OCI-LY7 (cell line): ENCODE measurements at regions not wholly inside any gene's neighbourhood (a gene's known extent, or its start where the extent isn't known, plus 50 kb on each side); places are given as distances from the start of the nearest gene placed in this dataset.

Experiments used
- BruUV-seq: library from RNA; stranded (reverse); fragments of 400-500 nt; replicated peaks from 2 replicates; lab custom pipeline; 2021; lab: Mats Ljungman, UMichigan
- CTCF ChIA-PET: fragments of 300-600 bp; sonication (Branson Sonifier 250); formaldehyde crosslinking; loops from one replicate; lab custom pipeline; 2022; ENCODE audit warnings: antibody characterized with exemption; ENCODE audit not compliant: unreplicated experiment; lab: Charles Lee
- POLR2A ChIA-PET: fragments of 300-600 bp; sonication (Branson Sonifier 250); formaldehyde crosslinking; loops from one replicate; lab custom pipeline; 2022; ENCODE audit warnings: antibody characterized with exemption; lab: Charles Lee
- DNase-seq: peaks from one replicate; pipeline ENCODE4 v3.0.0-alpha.2; 2015; ENCODE audit warnings: low spot score
- H2AFZ ChIP-seq: fragments of 200-600 bp; sonication (generic), shearing (Covaris generic); 2 replicates; pipeline ENCODE4 v1.6.1; 2014; ENCODE audit warnings: mild to moderate bottlenecking, antibody characterized with exemption, low read length, moderate library complexity
- H3K27ac ChIP-seq: fragments of 200-600 bp; sonication (generic); 2 replicates; pipeline ENCODE4 v1.5.1; 2014; ENCODE audit warnings: mixed run types, low read depth, mild to moderate bottlenecking, moderate library complexity, low read length, inconsistent platforms; ENCODE audit not compliant: poor library complexity, severe bottlenecking
- H3K36me3 ChIP-seq: fragments of 200-600 bp; sonication (generic); 2 replicates; pipeline ENCODE4 v1.6.1; 2014; ENCODE audit warnings: mild to moderate bottlenecking, antibody characterized with exemption, low read length, moderate library complexity, mixed read lengths; ENCODE audit not compliant: insufficient read depth
- H3K4me1 ChIP-seq: fragments of 200-600 bp; sonication (generic); 2 replicates; pipeline ENCODE4 v1.5.1; 2014; ENCODE audit warnings: mild to moderate bottlenecking, low read length; ENCODE audit not compliant: insufficient read depth, poor library complexity, severe bottlenecking
- H3K4me2 ChIP-seq: fragments of 200-600 bp; sonication (generic); 2 replicates; pipeline ENCODE4 v1.6.1; 2014; ENCODE audit warnings: mild to moderate bottlenecking, low read length
- H3K4me3 ChIP-seq: fragments of 200-600 bp; sonication (generic); 2 replicates; pipeline ENCODE4 v1.5.1; 2014; ENCODE audit warnings: mild to moderate bottlenecking, low read depth, low read length; ENCODE audit not compliant: poor library complexity, severe bottlenecking
- H3K79me2 ChIP-seq: fragments of 200-600 bp; sonication (generic); 2 replicates; pipeline ENCODE4 v1.6.1; 2016; ENCODE audit warnings: low read depth, mild to moderate bottlenecking, low read length, moderate library complexity, mixed read lengths; ENCODE audit not compliant: insufficient read depth
- H3K9me2 ChIP-seq: fragments of 200-600 bp; sonication (generic); 2 replicates; pipeline ENCODE4 v1.6.1; 2016; ENCODE audit warnings: mild to moderate bottlenecking, low read length, mixed read lengths; ENCODE audit not compliant: insufficient read depth
- H3K9me3 ChIP-seq: fragments of 200-600 bp; sonication (generic); 2 replicates; pipeline ENCODE4 v1.6.1; 2014; ENCODE audit warnings: mild to moderate bottlenecking, mixed run types, low read length, mixed read lengths
- H4K20me1 ChIP-seq: fragments of 200-600 bp; sonication (generic); 2 replicates; pipeline ENCODE4 v1.6.1; 2014; ENCODE audit warnings: mild to moderate bottlenecking, antibody characterized with exemption, low read length, moderate library complexity, mixed read lengths; ENCODE audit not compliant: insufficient read depth
- EZH2phosphoT487 ChIP-seq: fragments of 200-600 bp; sonication (generic); IDR thresholded peaks from 2 replicates; pipeline ENCODE4 v1.6.1; 2018; ENCODE audit warnings: low read depth, borderline replicate concordance, mild to moderate bottlenecking, mixed run types, antibody characterized with exemption, low read length, moderate library complexity, mixed read lengths
- intact Hi-C: fragments of 100-400 bp; cut with micrococcal nuclease; formaldehyde crosslinking; loops from one replicate; pipeline ENCODE4 v1.10.0; 2022; ENCODE audit not compliant: unreplicated experiment
- TF ChIP-seq, protein P1 (sequence below): fragments of 200-600 bp; sonication (generic); conservative IDR thresholded peaks from 2 replicates; pipeline ENCODE4 v1.5.1; 2014; ENCODE audit warnings: mild to moderate bottlenecking, antibody characterized with exemption, low read length, moderate library complexity, mixed read lengths

DNA sequence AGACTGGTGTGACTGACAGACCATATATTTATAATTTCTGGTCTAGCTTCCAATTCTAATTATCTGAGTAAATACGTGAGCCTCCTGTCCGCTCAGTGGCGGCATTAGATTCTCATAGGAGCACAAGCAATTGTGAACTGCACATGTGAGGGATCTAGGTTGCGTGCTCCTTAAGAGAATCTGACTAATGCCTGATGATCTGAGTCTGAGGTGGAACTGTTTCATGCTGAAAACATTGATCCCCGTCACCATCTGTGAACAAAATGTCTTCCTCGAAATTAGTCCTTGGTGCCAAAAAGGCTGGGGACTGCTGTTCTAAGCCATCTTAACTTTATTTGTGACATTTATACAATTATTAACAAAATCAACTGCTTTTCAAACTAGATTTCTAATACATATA is 164.7 kb upstream of the MEOX2 start:
- ChIA-PET CTCF (no interaction called here), POLR2A (no interaction called here)
- Histone ChIP-seq H3K36me3 (no peaks in the 10 kb centered on the region), H3K9me3 (no peaks in the 10 kb centered on the region), H3K79me2 (no peaks in the 10 kb centered on the region), H3K4me3 (no peak overlapping the region), H3K4me2 (no peak overlapping the region), H4K20me1 (no peaks in the 10 kb centered on the region), H2AFZ (no peak overlapping the region), H3K27ac (no peak overlapping the region), H3K9me2 (no peaks in the 10 kb centered on the region), H3K4me1 (no peaks in the 10 kb centered on the region)
- DNase-seq: no peak
- intact Hi-C loops: no loop called here
- BruUV-seq: no TSS peak
- TF ChIP-seq, protein P1, sequence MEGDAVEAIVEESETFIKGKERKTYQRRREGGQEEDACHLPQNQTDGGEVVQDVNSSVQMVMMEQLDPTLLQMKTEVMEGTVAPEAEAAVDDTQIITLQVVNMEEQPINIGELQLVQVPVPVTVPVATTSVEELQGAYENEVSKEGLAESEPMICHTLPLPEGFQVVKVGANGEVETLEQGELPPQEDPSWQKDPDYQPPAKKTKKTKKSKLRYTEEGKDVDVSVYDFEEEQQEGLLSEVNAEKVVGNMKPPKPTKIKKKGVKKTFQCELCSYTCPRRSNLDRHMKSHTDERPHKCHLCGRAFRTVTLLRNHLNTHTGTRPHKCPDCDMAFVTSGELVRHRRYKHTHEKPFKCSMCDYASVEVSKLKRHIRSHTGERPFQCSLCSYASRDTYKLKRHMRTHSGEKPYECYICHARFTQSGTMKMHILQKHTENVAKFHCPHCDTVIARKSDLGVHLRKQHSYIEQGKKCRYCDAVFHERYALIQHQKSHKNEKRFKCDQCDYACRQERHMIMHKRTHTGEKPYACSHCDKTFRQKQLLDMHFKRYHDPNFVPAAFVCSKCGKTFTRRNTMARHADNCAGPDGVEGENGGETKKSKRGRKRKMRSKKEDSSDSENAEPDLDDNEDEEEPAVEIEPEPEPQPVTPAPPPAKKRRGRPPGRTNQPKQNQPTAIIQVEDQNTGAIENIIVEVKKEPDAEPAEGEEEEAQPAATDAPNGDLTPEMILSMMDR: no peak
- TF ChIP-seq EZH2phosphoT487: no peak

DNA sequence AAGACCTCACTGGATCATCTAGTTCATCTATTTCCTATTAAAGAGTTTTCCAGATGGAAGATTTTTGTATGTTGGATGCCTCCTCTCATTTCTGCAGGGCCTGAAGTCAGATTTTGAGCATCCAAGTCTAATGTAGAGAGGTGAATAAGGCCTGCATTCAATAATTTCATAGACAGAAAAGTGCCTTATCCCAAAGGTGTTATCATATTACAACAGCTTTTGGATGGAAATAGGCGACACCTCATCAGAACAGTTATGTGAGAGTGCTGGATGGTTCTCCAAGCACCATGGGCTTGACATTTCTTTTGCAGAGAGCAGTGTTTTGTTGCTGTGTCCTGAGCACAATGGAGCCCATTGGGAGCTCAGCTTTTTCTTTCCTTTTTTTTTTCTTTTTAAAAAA is 162.4 kb upstream of the MEOX2 start:
- DNase-seq: no peak
- H3K27ac ChIP-seq: no peak overlapping the region
- no peaks in the 10 kb centered on the region for H3K9me2 ChIP-seq
- BruUV-seq: no TSS peak
- no peak overlapping the region for H3K4me2 ChIP-seq
- no peaks in the 10 kb centered on the region for H3K36me3 ChIP-seq
- H2AFZ ChIP-seq: no peak overlapping the region
- intact Hi-C loops: no loop called here
- no peaks in the 10 kb centered on the region for H3K4me1 ChIP-seq
- no peaks in the 10 kb centered on the region for H3K9me3 ChIP-seq
- no peak overlapping the region for H3K4me3 ChIP-seq
- no peaks in the 10 kb centered on the region for H4K20me1 ChIP-seq
- no peak for TF ChIP-seq EZH2phosphoT487
- TF ChIP-seq, protein P1: no peak
- CTCF ChIA-PET: no interaction called here
- POLR2A ChIA-PET: no interaction called here
- no peaks in the 10 kb centered on the region for H3K79me2 ChIP-seq

GRCh38 chr7:15848362-15848761 is 161.9 kb upstream of the MEOX2 start:
- no peaks in the 10 kb centered on the region for H4K20me1 ChIP-seq
- no TSS peak for BruUV-seq

More at GRCh38 chr7:15848362-15848761, 161.9 kb upstream of the MEOX2 start:
- H2AFZ ChIP-seq: no peak overlapping the region
- intact Hi-C loops: no loop called here
- H3K4me1 ChIP-seq: no peaks in the 10 kb centered on the region
- no peaks in the 10 kb centered on the region for H3K79me2 ChIP-seq
- TF ChIP-seq, protein P1: no peak
- TF ChIP-seq EZH2phosphoT487: no peak
- H3K27ac ChIP-seq: no peak overlapping the region
- no peak for DNase-seq
- H3K4me3 ChIP-seq: no peak overlapping the region
- no peaks in the 10 kb centered on the region for H3K36me3 ChIP-seq
- POLR2A ChIA-PET: no interaction called here
- CTCF ChIA-PET: no interaction called here
- H3K9me3 ChIP-seq: no peaks in the 10 kb centered on the region
- no peak overlapping the region for H3K4me2 ChIP-seq
- H3K9me2 ChIP-seq: no peaks in the 10 kb centered on the region
